Fibroblast of lung (primary cell): ENCODE measurements at regions not wholly inside any gene's neighbourhood (a gene's known extent, or its start where the extent isn't known, plus 50 kb on each side); places are given as distances from the start of the nearest gene placed in this dataset.

Source experiments
- CTCF ChIP-seq, 2 donors: IDR thresholded peaks in 1 of 2; conservative IDR thresholded peaks in 1 of 2; 1 replicate in 1 of 2; 2 replicates in 1 of 2; pipeline ENCODE4 v1.5.1; 2011 to 2012; ENCODE audit warnings: low read length in 2 of 2, control low read depth in 1 of 2, inconsistent platforms in 1 of 2, low read depth in 1 of 2, mild to moderate bottlenecking in 1 of 2
- EZH2 ChIP-seq: IDR thresholded peaks from 2 replicates; pipeline ENCODE4 v1.5.1; 2012; ENCODE audit warnings: low read length, control low read depth, mild to moderate bottlenecking; ENCODE audit errors: missing control alignments

GRCh38 chr11:33959855-33960400 is 68.1 kb upstream of the LMO2 start:
- TF ChIP-seq CTCF (conservative IDR thresholded peaks at IDR 0.05 in 1 of 2, IDR thresholded peaks at IDR 0.05 in 1 of 2; ENCODE audit: low read depth in 1 of 2, low read length in 2 of 2): no peak
- TF ChIP-seq EZH2: no peak
